HepG2 (cell line): ENCODE measurements at regions not wholly inside any gene's neighbourhood (a gene's known extent, or its start where the extent isn't known, plus 50 kb on each side); places are given as distances from the start of the nearest gene placed in this dataset.

Experiments used
- GTF2F1 ChIP-seq: fragments of 150-350 bp; IDR thresholded peaks from 2 replicates; pipeline ENCODE4 v1.6.1; 2014; ENCODE audit warnings: low read length
- NFAT5 ChIP-seq: sonication (generic); formaldehyde crosslinking; IDR thresholded peaks from 2 replicates; pipeline ENCODE4 v1.4.0; 2020; ENCODE audit warnings: missing genetic modification reagents
- NPAS2 ChIP-seq: sonication (generic); formaldehyde crosslinking; IDR thresholded peaks from 2 replicates; pipeline ENCODE4 v1.8.0; 2022; ENCODE audit warnings: mild to moderate bottlenecking, missing genetic modification reagents, borderline replicate concordance
- PITX1 ChIP-seq: sonication (generic); formaldehyde crosslinking; IDR thresholded peaks from 2 replicates; pipeline ENCODE4 v1.5.1; 2020; ENCODE audit warnings: mild to moderate bottlenecking, missing genetic modification reagents
- ZBTB34 ChIP-seq: sonication (generic); formaldehyde crosslinking; IDR thresholded peaks from 2 replicates; pipeline ENCODE4 v1.8.0; 2022; ENCODE audit warnings: mild to moderate bottlenecking, missing genetic modification reagents
- ZNF232 ChIP-seq: sonication (generic); formaldehyde crosslinking; IDR thresholded peaks from 2 replicates; pipeline ENCODE4 v1.4.0; 2020; ENCODE audit warnings: missing genetic modification reagents, borderline replicate concordance
- ZNF703 ChIP-seq: sonication (generic); formaldehyde crosslinking; IDR thresholded peaks from 2 replicates; pipeline ENCODE4 v1.5.1; 2020; ENCODE audit warnings: missing genetic modification reagents, mild to moderate bottlenecking, moderate library complexity, borderline replicate concordance
- TF ChIP-seq, protein P1 (sequence below): sonication (generic); formaldehyde crosslinking; IDR thresholded peaks from 2 replicates; pipeline ENCODE4 v1.5.0; 2020; ENCODE audit warnings: mild to moderate bottlenecking, missing genetic modification reagents, borderline replicate concordance

GRCh38 chr5:174980952-174981351 lies 256.6 kb downstream of the MSX2 start (continued):
- TF ChIP-seq, protein P1, sequence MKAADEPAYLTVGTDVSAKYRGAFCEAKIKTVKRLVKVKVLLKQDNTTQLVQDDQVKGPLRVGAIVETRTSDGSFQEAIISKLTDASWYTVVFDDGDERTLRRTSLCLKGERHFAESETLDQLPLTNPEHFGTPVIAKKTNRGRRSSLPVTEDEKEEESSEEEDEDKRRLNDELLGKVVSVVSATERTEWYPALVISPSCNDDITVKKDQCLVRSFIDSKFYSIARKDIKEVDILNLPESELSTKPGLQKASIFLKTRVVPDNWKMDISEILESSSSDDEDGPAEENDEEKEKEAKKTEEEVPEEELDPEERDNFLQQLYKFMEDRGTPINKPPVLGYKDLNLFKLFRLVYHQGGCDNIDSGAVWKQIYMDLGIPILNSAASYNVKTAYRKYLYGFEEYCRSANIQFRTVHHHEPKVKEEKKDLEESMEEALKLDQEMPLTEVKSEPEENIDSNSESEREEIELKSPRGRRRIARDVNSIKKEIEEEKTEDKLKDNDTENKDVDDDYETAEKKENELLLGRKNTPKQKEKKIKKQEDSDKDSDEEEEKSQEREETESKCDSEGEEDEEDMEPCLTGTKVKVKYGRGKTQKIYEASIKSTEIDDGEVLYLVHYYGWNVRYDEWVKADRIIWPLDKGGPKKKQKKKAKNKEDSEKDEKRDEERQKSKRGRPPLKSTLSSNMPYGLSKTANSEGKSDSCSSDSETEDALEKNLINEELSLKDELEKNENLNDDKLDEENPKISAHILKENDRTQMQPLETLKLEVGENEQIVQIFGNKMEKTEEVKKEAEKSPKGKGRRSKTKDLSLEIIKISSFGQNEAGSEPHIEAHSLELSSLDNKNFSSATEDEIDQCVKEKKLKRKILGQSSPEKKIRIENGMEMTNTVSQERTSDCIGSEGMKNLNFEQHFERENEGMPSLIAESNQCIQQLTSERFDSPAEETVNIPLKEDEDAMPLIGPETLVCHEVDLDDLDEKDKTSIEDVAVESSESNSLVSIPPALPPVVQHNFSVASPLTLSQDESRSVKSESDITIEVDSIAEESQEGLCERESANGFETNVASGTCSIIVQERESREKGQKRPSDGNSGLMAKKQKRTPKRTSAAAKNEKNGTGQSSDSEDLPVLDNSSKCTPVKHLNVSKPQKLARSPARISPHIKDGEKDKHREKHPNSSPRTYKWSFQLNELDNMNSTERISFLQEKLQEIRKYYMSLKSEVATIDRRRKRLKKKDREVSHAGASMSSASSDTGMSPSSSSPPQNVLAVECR (CRISPR knock-in tag): no peak
- TF ChIP-seq ZNF232 (CRISPR knock-in tag) (no peak), GTF2F1 (no peak), NPAS2 (CRISPR knock-in tag) (no peak), ZBTB34 (CRISPR knock-in tag) (no peak), PITX1 (CRISPR knock-in tag) (no peak), NFAT5 (CRISPR knock-in tag) (no peak), ZNF703 (CRISPR knock-in tag) (no peak)
- TF ChIP-seq, all 625 proteins: peak for 0
